MCF 10A (cell line): ENCODE measurements at regions not wholly inside any gene's neighbourhood (a gene's known extent, or its start where the extent isn't known, plus 50 kb on each side); places are given as distances from the start of the nearest gene placed in this dataset.

Experiments
- BruUV-seq: library from RNA; stranded (reverse); fragments of 400-500 nt; replicated peaks from 2 replicates; lab custom pipeline; 2021; lab: Mats Ljungman, UMichigan
- CTCF ChIA-PET: fragments of 300-600 bp; sonication (Branson Sonifier 250); formaldehyde crosslinking; extraction: SDS; loops from one replicate; lab custom pipeline; 2021; ENCODE audit warnings: antibody characterized with exemption, inconsistent platforms; lab: Yijun Ruan, JAX
- POLR2A ChIA-PET: fragments of 300-600, 350-650 bp; sonication (Branson Sonifier 250); formaldehyde crosslinking; extraction: SDS; loops from one replicate; lab custom pipeline; 2020; ENCODE audit warnings: antibody characterized with exemption, inconsistent platforms; lab: Yijun Ruan, JAX
- DNase-seq: peaks from one replicate; pipeline ENCODE4 v3.0.0-alpha.2; 2018; ENCODE audit not compliant: unreplicated experiment
- H3K27ac Mint-ChIP-seq: one replicate; pipeline ENCODE4 v1.8.0; 2022; ENCODE audit warnings: mild to moderate bottlenecking, low read depth, mixed read lengths; ENCODE audit not compliant: unreplicated experiment
- H3K27me3 Mint-ChIP-seq: one replicate; pipeline ENCODE4 v1.8.0; 2022; ENCODE audit warnings: mixed read lengths; ENCODE audit not compliant: insufficient read depth, unreplicated experiment
- H3K36me3 Mint-ChIP-seq: one replicate; pipeline ENCODE4 v1.8.0; 2022; ENCODE audit warnings: mild to moderate bottlenecking, moderate library complexity, mixed read lengths; ENCODE audit not compliant: insufficient read depth, unreplicated experiment
- H3K4me1 Mint-ChIP-seq: one replicate; pipeline ENCODE4 v1.8.0; 2022; ENCODE audit warnings: mixed read lengths; ENCODE audit not compliant: insufficient read depth, unreplicated experiment
- H3K4me3 Mint-ChIP-seq: one replicate; pipeline ENCODE4 v1.8.0; 2022; ENCODE audit warnings: mild to moderate bottlenecking, moderate library complexity, mixed read lengths; ENCODE audit not compliant: unreplicated experiment
- H3K9me3 Mint-ChIP-seq: one replicate; pipeline ENCODE4 v1.8.0; 2022; ENCODE audit warnings: mixed read lengths; ENCODE audit not compliant: unreplicated experiment
- intact Hi-C: fragments of 100-400 bp; cut with micrococcal nuclease; formaldehyde crosslinking; loops from 2 replicates; pipeline ENCODE4 v1.14.1; 2022
- TF ChIP-seq, protein P1 (sequence below): fragments of 200-600 bp; IDR thresholded peaks from one replicate; pipeline ENCODE4 v1.8.0; 2022; ENCODE audit warnings: antibody characterized with exemption, mild to moderate bottlenecking; ENCODE audit not compliant: unreplicated experiment

DNA sequence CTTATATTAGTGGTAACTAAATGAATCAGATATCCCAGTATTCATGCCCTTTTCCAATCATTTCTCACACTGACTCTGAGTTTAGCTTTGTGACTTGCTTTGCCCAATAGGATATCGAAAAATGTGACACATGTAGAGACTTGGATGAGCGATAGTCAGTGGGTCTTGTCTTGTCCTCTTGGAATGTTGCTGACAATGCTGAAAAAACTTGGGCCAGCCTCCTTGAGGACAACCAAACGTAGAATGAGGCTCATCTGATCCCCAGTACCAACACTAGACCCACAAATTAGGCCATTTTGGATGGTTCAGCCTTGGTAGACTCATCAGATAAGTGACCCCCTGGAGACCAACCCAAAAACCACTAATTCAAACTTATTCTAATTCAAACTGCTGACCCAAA is 351.0 kb downstream of the GRIN2B start:
- TF ChIP-seq, protein P1, sequence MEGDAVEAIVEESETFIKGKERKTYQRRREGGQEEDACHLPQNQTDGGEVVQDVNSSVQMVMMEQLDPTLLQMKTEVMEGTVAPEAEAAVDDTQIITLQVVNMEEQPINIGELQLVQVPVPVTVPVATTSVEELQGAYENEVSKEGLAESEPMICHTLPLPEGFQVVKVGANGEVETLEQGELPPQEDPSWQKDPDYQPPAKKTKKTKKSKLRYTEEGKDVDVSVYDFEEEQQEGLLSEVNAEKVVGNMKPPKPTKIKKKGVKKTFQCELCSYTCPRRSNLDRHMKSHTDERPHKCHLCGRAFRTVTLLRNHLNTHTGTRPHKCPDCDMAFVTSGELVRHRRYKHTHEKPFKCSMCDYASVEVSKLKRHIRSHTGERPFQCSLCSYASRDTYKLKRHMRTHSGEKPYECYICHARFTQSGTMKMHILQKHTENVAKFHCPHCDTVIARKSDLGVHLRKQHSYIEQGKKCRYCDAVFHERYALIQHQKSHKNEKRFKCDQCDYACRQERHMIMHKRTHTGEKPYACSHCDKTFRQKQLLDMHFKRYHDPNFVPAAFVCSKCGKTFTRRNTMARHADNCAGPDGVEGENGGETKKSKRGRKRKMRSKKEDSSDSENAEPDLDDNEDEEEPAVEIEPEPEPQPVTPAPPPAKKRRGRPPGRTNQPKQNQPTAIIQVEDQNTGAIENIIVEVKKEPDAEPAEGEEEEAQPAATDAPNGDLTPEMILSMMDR = no peak

DNA sequence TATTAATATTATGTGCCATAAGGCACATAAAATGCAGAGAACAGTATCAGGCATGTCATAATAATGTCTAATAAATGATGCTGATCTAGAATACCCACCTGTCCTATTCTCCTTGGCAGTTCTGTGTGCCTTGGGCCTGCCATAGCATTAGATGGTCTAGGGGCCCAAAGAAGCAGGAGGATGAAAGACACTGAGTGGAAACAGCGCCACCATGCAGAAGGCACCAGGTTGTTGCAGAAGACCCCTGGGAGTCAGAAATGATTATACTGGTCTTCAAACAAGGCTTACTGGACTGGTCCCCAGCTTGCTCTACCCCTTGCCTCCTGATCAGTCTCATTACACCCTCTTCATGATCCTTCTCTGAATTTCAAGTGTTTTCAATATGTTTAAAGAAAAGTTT is 353.3 kb downstream of the GRIN2B start:
- no peaks in the 10 kb centered on the region for H3K4me1 Mint-ChIP-seq
- no peaks in the 10 kb centered on the region for H3K36me3 Mint-ChIP-seq
- TF ChIP-seq, protein P1 = no peak
- H3K27me3 Mint-ChIP-seq = peaks cover 10% of the 10 kb centered on the region
- H3K9me3 Mint-ChIP-seq = peaks cover 5% of the 10 kb centered on the region
- ChIA-PET POLR2A (no interaction called here), CTCF (interaction anchor here (0.8 kb wide), 1 partner anchor 120 kb away, joined by 3 read pairs; no protein-coding TSS in a partner anchor)
- no TSS peak for BruUV-seq
- H3K4me3 Mint-ChIP-seq = no peak overlapping the region
- no peak for DNase-seq
- H3K27ac Mint-ChIP-seq = no peak overlapping the region
- intact Hi-C loops = no loop called here

More for the DNA sequence above, 351.0 kb downstream of the GRIN2B start:
- BruUV-seq = no TSS peak
- DNase-seq = no peak
- ChIA-PET POLR2A (no interaction called here), CTCF (interaction anchor here (1.3 kb wide), 1 partner anchor 537 kb away, joined by 5 read pairs; no protein-coding TSS in a partner anchor)
- intact Hi-C loops = no loop called here
- H3K36me3 Mint-ChIP-seq = no peaks in the 10 kb centered on the region
- H3K4me1 Mint-ChIP-seq = no peaks in the 10 kb centered on the region
- no peak overlapping the region for H3K4me3 Mint-ChIP-seq
- peaks cover 8% of the 10 kb centered on the region for H3K9me3 Mint-ChIP-seq
- H3K27ac Mint-ChIP-seq = no peak overlapping the region
- H3K27me3 Mint-ChIP-seq = peaks cover 10% of the 10 kb centered on the region

DNA sequence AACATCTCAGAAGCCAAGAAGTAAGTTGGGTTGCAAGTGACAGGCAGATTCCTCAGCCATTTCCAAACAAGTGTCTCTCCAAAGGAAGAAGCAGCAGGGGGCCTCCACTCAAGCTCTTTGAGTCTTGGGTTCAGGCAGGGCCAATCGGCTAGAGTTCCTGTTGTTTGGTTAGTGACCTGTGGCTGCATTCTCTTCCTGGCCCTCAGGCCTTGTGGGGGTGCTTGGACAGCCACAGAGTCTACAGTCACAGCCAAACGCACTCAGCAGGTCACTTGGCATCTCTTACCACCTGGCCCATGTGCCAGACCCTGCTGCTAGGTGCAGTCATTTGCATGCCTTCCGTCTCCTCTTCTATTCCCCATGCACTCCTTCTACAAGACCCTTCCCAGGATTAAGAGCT is 353.9 kb downstream of the GRIN2B start:
- TF ChIP-seq, protein P1 = no peak
- Mint-ChIP-seq H3K9me3 (peaks cover 5% of the 10 kb centered on the region), H3K36me3 (no peaks in the 10 kb centered on the region), H3K27ac (no peak overlapping the region), H3K4me1 (no peaks in the 10 kb centered on the region), H3K4me3 (no peak overlapping the region), H3K27me3 (peaks cover 10% of the 10 kb centered on the region)
- intact Hi-C loops = no loop called here
- no peak for DNase-seq
- POLR2A ChIA-PET = no interaction called here
- BruUV-seq = no TSS peak
- CTCF ChIA-PET = interaction anchor here (0.8 kb wide), 1 partner anchor 119 kb away, joined by 3 read pairs; no protein-coding TSS in a partner anchor

DNA sequence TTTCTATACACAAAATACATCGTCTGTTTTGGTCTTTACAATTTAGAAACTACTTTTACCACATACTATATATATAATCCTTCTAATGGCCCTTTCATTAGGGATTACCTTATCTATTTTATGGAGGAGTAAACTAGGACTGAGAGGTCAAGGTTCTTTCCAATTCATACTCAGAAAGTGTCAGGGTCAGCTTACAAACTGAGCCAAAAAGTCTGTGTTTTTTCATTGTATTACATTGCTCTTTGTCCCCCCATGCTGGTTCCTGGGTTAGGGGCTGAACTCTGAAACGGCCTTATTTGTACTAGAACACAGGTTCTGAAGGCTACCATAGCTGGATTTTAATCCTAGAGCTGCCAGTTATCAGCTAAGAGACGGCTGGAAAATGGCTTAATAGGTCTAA is 368.1 kb downstream of the GRIN2B start:
- TF ChIP-seq, protein P1 = no peak
- Mint-ChIP-seq H3K4me3 (no peak overlapping the region), H3K36me3 (no peaks in the 10 kb centered on the region), H3K9me3 (no peaks in the 10 kb centered on the region), H3K27ac (no peak overlapping the region), H3K4me1 (no peaks in the 10 kb centered on the region), H3K27me3 (peaks cover 4% of the 10 kb centered on the region)
- intact Hi-C loops = no loop called here
- ChIA-PET POLR2A (no interaction called here), CTCF (interaction anchor here (0.9 to 1.1 kb wide), 2 partner anchors 11 to 358 kb away, joined by 3 to 4 read pairs; no protein-coding TSS in a partner anchor)
- DNase-seq = no peak
- no TSS peak for BruUV-seq
